PC-9 (cell line): ENCODE measurements at regions not wholly inside any gene's neighbourhood (a gene's known extent, or its start where the extent isn't known, plus 50 kb on each side); places are given as distances from the start of the nearest gene placed in this dataset.

Source experiments
- EZH2 ChIP-seq: fragments of 200-600 bp; sonication (generic); IDR thresholded peaks from 2 replicates; pipeline ENCODE4 v1.8.0; 2017; ENCODE audit warnings: antibody characterized with exemption, low read depth
- TF ChIP-seq, protein P1 (sequence below): fragments of 200-600 bp; sonication (generic); conservative IDR thresholded peaks from 2 replicates; pipeline ENCODE4 v1.6.1; 2017; ENCODE audit warnings: mixed run types, antibody characterized with exemption, mild to moderate bottlenecking, moderate library complexity

DNA sequence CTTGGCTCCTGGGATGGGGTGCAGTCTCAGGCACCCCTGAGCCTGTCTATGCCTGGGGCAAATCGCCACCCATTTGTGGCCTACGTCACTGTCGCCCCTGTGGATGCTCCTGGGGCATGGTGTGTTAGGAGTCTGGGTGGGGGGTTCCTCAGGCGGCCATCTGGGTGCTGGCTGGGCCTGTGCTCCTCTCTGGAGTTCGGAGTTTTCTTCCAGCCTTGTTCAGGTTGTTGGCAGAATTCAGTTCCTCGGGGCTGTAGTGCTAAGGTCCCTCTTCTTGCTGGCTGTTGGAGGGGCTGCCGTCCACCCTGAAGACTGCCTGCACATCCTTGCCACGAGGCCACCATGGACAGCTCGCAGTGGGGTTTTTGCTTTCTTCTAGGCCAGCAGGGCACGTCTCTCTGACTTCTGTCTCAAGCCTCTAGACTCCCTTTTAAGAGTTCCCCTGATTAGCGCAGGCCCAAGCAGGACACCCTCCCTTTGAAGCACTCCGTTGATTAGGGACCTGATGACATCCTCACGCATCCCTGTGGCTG, 86.7 kb upstream of the C1orf174 start:
- TF ChIP-seq, protein P1, sequence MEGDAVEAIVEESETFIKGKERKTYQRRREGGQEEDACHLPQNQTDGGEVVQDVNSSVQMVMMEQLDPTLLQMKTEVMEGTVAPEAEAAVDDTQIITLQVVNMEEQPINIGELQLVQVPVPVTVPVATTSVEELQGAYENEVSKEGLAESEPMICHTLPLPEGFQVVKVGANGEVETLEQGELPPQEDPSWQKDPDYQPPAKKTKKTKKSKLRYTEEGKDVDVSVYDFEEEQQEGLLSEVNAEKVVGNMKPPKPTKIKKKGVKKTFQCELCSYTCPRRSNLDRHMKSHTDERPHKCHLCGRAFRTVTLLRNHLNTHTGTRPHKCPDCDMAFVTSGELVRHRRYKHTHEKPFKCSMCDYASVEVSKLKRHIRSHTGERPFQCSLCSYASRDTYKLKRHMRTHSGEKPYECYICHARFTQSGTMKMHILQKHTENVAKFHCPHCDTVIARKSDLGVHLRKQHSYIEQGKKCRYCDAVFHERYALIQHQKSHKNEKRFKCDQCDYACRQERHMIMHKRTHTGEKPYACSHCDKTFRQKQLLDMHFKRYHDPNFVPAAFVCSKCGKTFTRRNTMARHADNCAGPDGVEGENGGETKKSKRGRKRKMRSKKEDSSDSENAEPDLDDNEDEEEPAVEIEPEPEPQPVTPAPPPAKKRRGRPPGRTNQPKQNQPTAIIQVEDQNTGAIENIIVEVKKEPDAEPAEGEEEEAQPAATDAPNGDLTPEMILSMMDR = no peak
- no peak for TF ChIP-seq EZH2
